ENCODE measurements at regions not wholly inside any gene's neighbourhood (a gene's known extent, or its start where the extent isn't known, plus 50 kb on each side); places are given as distances from the start of the nearest gene placed in this dataset.
"Not testable (repeated sequence)": the region's sequence is repeated elsewhere in the genome, so short reads cannot be mapped to it uniquely, and the experiment has no call there.

DNA sequence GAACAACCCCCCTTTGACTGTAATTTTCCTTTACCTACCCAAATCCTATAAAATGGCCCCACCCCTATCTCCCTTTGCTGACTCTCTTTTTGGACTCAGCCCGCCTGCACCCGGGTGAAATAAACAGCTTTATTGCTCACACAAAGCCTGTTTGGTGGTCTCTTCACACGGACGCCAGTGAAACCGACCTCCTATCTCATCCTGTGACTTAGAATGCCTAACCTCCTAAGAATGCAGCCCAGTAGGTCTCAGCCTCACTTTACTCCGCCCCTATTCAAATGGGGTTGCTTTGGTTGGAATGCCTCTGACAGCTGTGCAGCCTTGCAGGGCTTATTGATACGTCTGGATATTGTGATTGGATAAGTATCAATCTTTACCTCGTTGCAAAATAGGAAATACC lies 243.8 kb upstream of the PROK2 start:
- TF ChIP-seq, protein P1, sequence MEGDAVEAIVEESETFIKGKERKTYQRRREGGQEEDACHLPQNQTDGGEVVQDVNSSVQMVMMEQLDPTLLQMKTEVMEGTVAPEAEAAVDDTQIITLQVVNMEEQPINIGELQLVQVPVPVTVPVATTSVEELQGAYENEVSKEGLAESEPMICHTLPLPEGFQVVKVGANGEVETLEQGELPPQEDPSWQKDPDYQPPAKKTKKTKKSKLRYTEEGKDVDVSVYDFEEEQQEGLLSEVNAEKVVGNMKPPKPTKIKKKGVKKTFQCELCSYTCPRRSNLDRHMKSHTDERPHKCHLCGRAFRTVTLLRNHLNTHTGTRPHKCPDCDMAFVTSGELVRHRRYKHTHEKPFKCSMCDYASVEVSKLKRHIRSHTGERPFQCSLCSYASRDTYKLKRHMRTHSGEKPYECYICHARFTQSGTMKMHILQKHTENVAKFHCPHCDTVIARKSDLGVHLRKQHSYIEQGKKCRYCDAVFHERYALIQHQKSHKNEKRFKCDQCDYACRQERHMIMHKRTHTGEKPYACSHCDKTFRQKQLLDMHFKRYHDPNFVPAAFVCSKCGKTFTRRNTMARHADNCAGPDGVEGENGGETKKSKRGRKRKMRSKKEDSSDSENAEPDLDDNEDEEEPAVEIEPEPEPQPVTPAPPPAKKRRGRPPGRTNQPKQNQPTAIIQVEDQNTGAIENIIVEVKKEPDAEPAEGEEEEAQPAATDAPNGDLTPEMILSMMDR (conservative IDR thresholded peaks at IDR 0.05), result not testable (repeated sequence)
- not testable (repeated sequence) for TF ChIP-seq EZH2 (IDR thresholded peaks at IDR 0.05; ENCODE audit: low read depth)
